ENCODE measurements at regions not wholly inside any gene's neighbourhood (a gene's known extent, or its start where the extent isn't known, plus 50 kb on each side); places are given as distances from the start of the nearest gene placed in this dataset.
A peak's percentile ranks its signal among the peaks of the same experiment; 100 is the strongest.

DNA sequence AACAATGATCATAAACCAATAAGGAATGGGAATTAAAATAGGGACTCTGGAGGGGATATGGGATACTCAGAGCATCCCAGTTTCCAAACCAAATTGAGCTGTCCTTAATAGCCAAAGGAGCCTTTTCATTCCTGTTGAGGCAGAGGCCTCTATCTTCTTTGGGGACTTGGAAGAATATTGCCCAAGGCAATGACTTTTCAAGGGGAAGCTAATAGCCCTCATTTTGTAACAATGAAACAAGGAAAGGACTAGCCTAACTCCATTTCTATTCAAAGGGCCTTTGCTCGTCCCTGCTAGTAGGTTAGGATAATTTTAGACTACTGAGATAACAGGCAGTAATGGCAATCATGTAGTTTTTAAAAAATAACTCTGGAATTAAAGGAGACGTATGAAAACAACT, 789.8 kb upstream of the SLITRK5 start:
- H3K4me3 ChIP-seq (ENCODE audit: low read depth, low read length): no peak overlapping the region
- TF ChIP-seq, protein P1, sequence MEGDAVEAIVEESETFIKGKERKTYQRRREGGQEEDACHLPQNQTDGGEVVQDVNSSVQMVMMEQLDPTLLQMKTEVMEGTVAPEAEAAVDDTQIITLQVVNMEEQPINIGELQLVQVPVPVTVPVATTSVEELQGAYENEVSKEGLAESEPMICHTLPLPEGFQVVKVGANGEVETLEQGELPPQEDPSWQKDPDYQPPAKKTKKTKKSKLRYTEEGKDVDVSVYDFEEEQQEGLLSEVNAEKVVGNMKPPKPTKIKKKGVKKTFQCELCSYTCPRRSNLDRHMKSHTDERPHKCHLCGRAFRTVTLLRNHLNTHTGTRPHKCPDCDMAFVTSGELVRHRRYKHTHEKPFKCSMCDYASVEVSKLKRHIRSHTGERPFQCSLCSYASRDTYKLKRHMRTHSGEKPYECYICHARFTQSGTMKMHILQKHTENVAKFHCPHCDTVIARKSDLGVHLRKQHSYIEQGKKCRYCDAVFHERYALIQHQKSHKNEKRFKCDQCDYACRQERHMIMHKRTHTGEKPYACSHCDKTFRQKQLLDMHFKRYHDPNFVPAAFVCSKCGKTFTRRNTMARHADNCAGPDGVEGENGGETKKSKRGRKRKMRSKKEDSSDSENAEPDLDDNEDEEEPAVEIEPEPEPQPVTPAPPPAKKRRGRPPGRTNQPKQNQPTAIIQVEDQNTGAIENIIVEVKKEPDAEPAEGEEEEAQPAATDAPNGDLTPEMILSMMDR (IDR thresholded peaks at IDR 0.05; ENCODE audit: insufficient read depth, low read depth, low read length): no peak
- no peak for DNase-seq (ENCODE audit: low read depth)

GRCh38 chr13:86882107-86882506, 789.1 kb upstream of the SLITRK5 start:
- TF ChIP-seq, protein P1 (IDR thresholded peaks at IDR 0.05; ENCODE audit: insufficient read depth, low read depth, low read length): no peak
- no peak for DNase-seq (ENCODE audit: low read depth)
- H3K4me3 ChIP-seq (ENCODE audit: low read depth, low read length): no peak overlapping the region

DNA sequence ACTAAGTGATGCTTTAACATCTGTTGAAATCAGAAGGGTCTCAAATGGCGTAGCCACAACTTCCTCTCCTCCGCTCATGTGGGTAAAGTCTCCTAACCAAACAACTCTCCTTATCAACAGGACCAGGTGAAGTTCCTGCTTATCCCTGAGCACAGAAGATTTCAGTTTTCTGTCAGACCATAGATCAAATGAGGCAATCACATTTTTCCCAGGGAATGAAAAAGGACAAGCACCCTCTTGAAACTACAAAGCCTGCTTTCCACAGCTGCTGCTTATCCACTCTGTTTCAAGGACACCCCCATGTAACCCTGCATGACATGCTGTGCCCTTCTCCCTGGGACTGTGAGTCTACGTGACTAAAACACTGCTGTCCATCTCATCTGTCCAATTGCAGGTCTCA, 788.3 kb upstream of the SLITRK5 start:
- no peak for DNase-seq (ENCODE audit: low read depth)
- TF ChIP-seq, protein P1 (IDR thresholded peaks at IDR 0.05; ENCODE audit: insufficient read depth, low read depth, low read length): no peak
- no peak overlapping the region for H3K4me3 ChIP-seq (ENCODE audit: low read depth, low read length)

- no peak for DNase-seq (ENCODE audit: low read depth)
- H3K4me3 ChIP-seq (ENCODE audit: low read depth, low read length): no peak overlapping the region
- TF ChIP-seq, protein P1 (IDR thresholded peaks at IDR 0.05; ENCODE audit: insufficient read depth, low read depth, low read length): no peak
Measured at GRCh38 chr13:86892330-86892729, 778.8 kb upstream of the SLITRK5 start.

GRCh38 chr13:86900906-86901305, 770.3 kb upstream of the SLITRK5 start:
- TF ChIP-seq, protein P1 (IDR thresholded peaks at IDR 0.05; ENCODE audit: insufficient read depth, low read depth, low read length): no peak
- DNase-seq (ENCODE audit: low read depth): no peak

DNA sequence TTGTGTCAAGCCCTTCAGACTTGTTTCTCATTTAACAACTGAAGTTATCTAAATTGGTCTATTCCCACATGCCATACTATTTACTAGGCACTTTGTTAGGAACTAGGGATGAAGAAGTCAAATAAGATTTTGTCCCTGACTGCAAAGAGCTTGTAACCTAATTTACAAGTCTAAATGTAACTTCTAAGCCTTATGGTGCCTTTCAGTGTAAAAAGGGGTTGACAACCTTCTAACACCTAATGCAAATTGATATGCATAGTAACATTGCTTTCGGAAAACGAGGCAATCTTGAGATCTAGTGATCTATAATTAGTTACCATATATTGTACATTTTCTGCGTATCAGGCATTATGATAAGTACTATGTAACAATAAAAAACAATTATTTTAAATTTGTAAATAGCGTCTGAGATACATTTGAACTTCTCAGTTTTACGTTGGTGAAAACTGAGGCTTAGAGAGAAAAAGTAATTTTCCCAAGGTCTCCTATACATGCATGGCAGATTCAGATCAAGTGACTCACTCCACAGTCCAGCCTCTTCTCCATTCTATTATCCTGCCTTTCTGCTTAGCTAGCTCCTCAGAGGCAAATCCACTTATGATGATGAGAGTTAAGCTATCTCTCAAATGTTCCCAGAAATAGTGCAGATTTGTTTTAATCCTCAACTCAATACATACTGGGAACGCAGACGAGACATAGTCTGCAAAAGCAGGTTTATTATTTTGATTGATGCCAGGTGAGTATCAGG, 764.9 kb upstream of the SLITRK5 start:
- H3K4me3 ChIP-seq (ENCODE audit: low read depth, low read length): no peak overlapping the region
- peak; percentile 28 for DNase-seq (ENCODE audit: low read depth)
- TF ChIP-seq, protein P1 (IDR thresholded peaks at IDR 0.05; ENCODE audit: insufficient read depth, low read depth, low read length): no peak

More at GRCh38 chr13:86900906-86901305, 770.3 kb upstream of the SLITRK5 start:
- no peak overlapping the region for H3K4me3 ChIP-seq (ENCODE audit: low read depth, low read length)

DNA sequence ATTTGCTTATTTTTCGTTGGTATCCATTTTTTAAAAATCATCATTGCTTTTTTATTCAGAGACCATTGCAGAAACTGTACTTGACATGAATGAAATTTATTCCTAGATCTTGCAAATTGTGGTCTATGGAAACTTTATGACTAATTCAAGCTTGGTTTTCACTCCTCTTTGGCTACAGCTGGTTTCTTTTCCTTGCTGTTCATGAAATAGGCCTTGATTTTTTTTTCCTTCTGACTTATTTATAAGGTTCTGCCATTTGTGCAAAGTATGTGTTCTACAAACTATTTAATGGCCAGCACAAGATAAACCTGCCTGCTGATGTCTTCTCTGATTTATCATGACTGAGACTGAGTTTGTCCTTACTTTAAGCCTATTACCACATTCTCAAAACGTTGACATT, 764.0 kb upstream of the SLITRK5 start:
- no peak overlapping the region for H3K4me3 ChIP-seq (ENCODE audit: low read depth, low read length)
- DNase-seq (ENCODE audit: low read depth): peak; percentile 25
- TF ChIP-seq, protein P1 (IDR thresholded peaks at IDR 0.05; ENCODE audit: insufficient read depth, low read depth, low read length): no peak
